ENCODE measurements at regions not wholly inside any gene's neighbourhood (a gene's known extent, or its start where the extent isn't known, plus 50 kb on each side); places are given as distances from the start of the nearest gene placed in this dataset.
A peak's percentile ranks its signal among the peaks of the same experiment; 100 is the strongest.
"Not testable (repeated sequence)": the region's sequence is repeated elsewhere in the genome, so short reads cannot be mapped to it uniquely, and the experiment has no call there.

GRCh38 chr2:192947352-192947751 is 752.6 kb upstream of the TMEFF2 start:
- H3K27me3 ChIP-seq (ENCODE audit: insufficient read depth, low read length, poor library complexity, severe bottlenecking): no peaks in the 10 kb centered on the region
- H3K4me3 ChIP-seq (ENCODE audit: low read length, poor library complexity, severe bottlenecking): no peak overlapping the region
- no peaks in the 10 kb centered on the region for H3K9me3 ChIP-seq (ENCODE audit: insufficient read depth, low read depth, low read length)
- H3K4me1 ChIP-seq (ENCODE audit: insufficient read depth, low read length, poor library complexity, severe bottlenecking): no peaks in the 10 kb centered on the region
- H3K36me3 ChIP-seq (ENCODE audit: insufficient read depth, low read length): no peaks in the 10 kb centered on the region
- TF ChIP-seq, protein P1, sequence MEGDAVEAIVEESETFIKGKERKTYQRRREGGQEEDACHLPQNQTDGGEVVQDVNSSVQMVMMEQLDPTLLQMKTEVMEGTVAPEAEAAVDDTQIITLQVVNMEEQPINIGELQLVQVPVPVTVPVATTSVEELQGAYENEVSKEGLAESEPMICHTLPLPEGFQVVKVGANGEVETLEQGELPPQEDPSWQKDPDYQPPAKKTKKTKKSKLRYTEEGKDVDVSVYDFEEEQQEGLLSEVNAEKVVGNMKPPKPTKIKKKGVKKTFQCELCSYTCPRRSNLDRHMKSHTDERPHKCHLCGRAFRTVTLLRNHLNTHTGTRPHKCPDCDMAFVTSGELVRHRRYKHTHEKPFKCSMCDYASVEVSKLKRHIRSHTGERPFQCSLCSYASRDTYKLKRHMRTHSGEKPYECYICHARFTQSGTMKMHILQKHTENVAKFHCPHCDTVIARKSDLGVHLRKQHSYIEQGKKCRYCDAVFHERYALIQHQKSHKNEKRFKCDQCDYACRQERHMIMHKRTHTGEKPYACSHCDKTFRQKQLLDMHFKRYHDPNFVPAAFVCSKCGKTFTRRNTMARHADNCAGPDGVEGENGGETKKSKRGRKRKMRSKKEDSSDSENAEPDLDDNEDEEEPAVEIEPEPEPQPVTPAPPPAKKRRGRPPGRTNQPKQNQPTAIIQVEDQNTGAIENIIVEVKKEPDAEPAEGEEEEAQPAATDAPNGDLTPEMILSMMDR (conservative IDR thresholded peaks at IDR 0.05; ENCODE audit: low read length): no peak
- TF ChIP-seq EZH2phosphoT487 (IDR thresholded peaks at IDR 0.05; ENCODE audit: borderline replicate concordance): no peak
- H3K79me2 ChIP-seq (ENCODE audit: insufficient read depth, low read length): no peaks in the 10 kb centered on the region
- no peaks in the 10 kb centered on the region for H3K9me2 ChIP-seq (replicated peaks; ENCODE audit: low read depth, low read length)
- H3K9ac ChIP-seq (ENCODE audit: low read depth, low read length, poor library complexity, severe bottlenecking): no peak overlapping the region
- no peaks in the 10 kb centered on the region for H4K20me1 ChIP-seq (ENCODE audit: insufficient read depth, low read length, poor library complexity, severe bottlenecking)
- no peak overlapping the region for H2AFZ ChIP-seq (ENCODE audit: low read length)
- H3F3A ChIP-seq (ENCODE audit: low read depth): no peaks in the 10 kb centered on the region
- H3K4me2 ChIP-seq (ENCODE audit: low read depth, low read length, poor library complexity, severe bottlenecking): no peak overlapping the region

DNA sequence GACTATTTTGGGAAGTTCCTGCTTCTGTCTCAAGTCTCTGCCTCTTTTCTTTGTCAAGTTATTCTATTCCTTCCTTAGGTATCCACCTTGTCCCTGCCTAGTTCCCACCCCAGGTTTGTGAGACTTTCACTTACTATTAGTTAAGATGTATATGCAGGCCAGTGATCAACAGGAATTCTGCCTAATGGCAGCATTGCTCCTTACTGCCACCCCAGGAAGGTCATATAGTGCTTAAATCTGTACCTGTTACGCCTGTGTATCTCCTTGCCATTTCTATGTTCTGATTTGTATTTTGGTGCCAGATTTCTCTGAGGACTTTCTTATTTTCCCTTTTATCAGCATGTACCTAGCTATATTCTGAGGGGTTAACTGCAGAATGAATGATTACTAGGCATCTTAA is 746.0 kb upstream of the TMEFF2 start:
- Histone ChIP-seq H3K9me3 (ENCODE audit: insufficient read depth, low read depth, low read length) (no peaks in the 10 kb centered on the region), H3K9me2 (replicated peaks; ENCODE audit: low read depth, low read length) (no peaks in the 10 kb centered on the region), H3K4me1 (ENCODE audit: insufficient read depth, low read length, poor library complexity, severe bottlenecking) (no peaks in the 10 kb centered on the region), H2AFZ (ENCODE audit: low read length) (no peak overlapping the region), H3K27me3 (ENCODE audit: insufficient read depth, low read length, poor library complexity, severe bottlenecking) (no peaks in the 10 kb centered on the region), H3F3A (ENCODE audit: low read depth) (no peaks in the 10 kb centered on the region), H3K79me2 (ENCODE audit: insufficient read depth, low read length) (no peaks in the 10 kb centered on the region), H3K4me2 (ENCODE audit: low read depth, low read length, poor library complexity, severe bottlenecking) (no peak overlapping the region), H3K36me3 (ENCODE audit: insufficient read depth, low read length) (no peaks in the 10 kb centered on the region), H4K20me1 (ENCODE audit: insufficient read depth, low read length, poor library complexity, severe bottlenecking) (no peaks in the 10 kb centered on the region), H3K4me3 (ENCODE audit: low read length, poor library complexity, severe bottlenecking) (no peak overlapping the region), H3K9ac (ENCODE audit: low read depth, low read length, poor library complexity, severe bottlenecking) (no peak overlapping the region)
- TF ChIP-seq EZH2phosphoT487 (IDR thresholded peaks at IDR 0.05; ENCODE audit: borderline replicate concordance): no peak
- TF ChIP-seq, protein P1 (conservative IDR thresholded peaks at IDR 0.05; ENCODE audit: low read length): peak; percentile 13; the same call in 1 of the 2 replicates

DNA sequence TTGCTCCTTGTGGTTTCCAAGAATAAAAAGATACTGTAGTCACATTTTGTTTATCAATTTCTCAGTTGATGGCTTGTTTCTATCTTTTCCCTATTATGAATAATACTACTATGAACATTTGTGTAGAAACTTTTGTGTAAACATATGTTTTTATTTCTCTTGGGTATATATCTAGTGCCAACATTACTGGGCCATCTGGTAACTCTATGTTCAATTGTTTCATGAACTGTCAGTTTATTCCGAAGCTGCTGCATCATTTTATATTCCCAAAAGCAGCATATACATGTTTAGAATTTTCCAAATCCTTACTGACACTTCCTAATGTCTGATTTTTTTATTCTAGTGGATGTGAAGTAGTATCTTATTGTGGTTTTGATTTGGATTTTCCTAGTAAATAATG is 737.6 kb upstream of the TMEFF2 start:
- no peak overlapping the region for H3K9ac ChIP-seq (ENCODE audit: low read depth, low read length, poor library complexity, severe bottlenecking)
- no peaks in the 10 kb centered on the region for H3K4me1 ChIP-seq (ENCODE audit: insufficient read depth, low read length, poor library complexity, severe bottlenecking)
- H3K4me2 ChIP-seq (ENCODE audit: low read depth, low read length, poor library complexity, severe bottlenecking): no peak overlapping the region
- no peaks in the 10 kb centered on the region for H3F3A ChIP-seq (ENCODE audit: low read depth)
- no peaks in the 10 kb centered on the region for H3K9me3 ChIP-seq (ENCODE audit: insufficient read depth, low read depth, low read length)
- no peak overlapping the region for H2AFZ ChIP-seq (ENCODE audit: low read length)
- no peaks in the 10 kb centered on the region for H3K36me3 ChIP-seq (ENCODE audit: insufficient read depth, low read length)
- no peaks in the 10 kb centered on the region for H4K20me1 ChIP-seq (ENCODE audit: insufficient read depth, low read length, poor library complexity, severe bottlenecking)
- peaks cover 5% of the 10 kb centered on the region; the same call in 1 of the 2 replicates for H3K9me2 ChIP-seq (replicated peaks; ENCODE audit: low read depth, low read length)
- H3K79me2 ChIP-seq (ENCODE audit: insufficient read depth, low read length): no peaks in the 10 kb centered on the region
- no peaks in the 10 kb centered on the region for H3K27me3 ChIP-seq (ENCODE audit: insufficient read depth, low read length, poor library complexity, severe bottlenecking)
- TF ChIP-seq, protein P1 (conservative IDR thresholded peaks at IDR 0.05; ENCODE audit: low read length): no peak
- TF ChIP-seq EZH2phosphoT487 (IDR thresholded peaks at IDR 0.05; ENCODE audit: borderline replicate concordance): no peak
- H3K4me3 ChIP-seq (ENCODE audit: low read length, poor library complexity, severe bottlenecking): no peak overlapping the region

- H4K20me1 ChIP-seq (ENCODE audit: insufficient read depth, low read length, poor library complexity, severe bottlenecking); H3K4me1 ChIP-seq (ENCODE audit: insufficient read depth, low read length, poor library complexity, severe bottlenecking); H3K9me2 ChIP-seq (replicated peaks; ENCODE audit: low read depth, low read length); H3K79me2 ChIP-seq (ENCODE audit: insufficient read depth, low read length); H3K36me3 ChIP-seq (ENCODE audit: insufficient read depth, low read length); H3K4me3 ChIP-seq (ENCODE audit: low read length, poor library complexity, severe bottlenecking); H3K9ac ChIP-seq (ENCODE audit: low read depth, low read length, poor library complexity, severe bottlenecking); H3F3A ChIP-seq (ENCODE audit: low read depth); H3K4me2 ChIP-seq (ENCODE audit: low read depth, low read length, poor library complexity, severe bottlenecking); H3K9me3 ChIP-seq (ENCODE audit: insufficient read depth, low read depth, low read length); H2AFZ ChIP-seq (ENCODE audit: low read length); H3K27me3 ChIP-seq (ENCODE audit: insufficient read depth, low read length, poor library complexity, severe bottlenecking): not testable (repeated sequence)
Observed at GRCh38 chr2:192921631-192922030, 726.9 kb upstream of the TMEFF2 start.
